ENCODE measurements at regions not wholly inside any gene's neighbourhood (a gene's known extent, or its start where the extent isn't known, plus 50 kb on each side); places are given as distances from the start of the nearest gene placed in this dataset.

DNA sequence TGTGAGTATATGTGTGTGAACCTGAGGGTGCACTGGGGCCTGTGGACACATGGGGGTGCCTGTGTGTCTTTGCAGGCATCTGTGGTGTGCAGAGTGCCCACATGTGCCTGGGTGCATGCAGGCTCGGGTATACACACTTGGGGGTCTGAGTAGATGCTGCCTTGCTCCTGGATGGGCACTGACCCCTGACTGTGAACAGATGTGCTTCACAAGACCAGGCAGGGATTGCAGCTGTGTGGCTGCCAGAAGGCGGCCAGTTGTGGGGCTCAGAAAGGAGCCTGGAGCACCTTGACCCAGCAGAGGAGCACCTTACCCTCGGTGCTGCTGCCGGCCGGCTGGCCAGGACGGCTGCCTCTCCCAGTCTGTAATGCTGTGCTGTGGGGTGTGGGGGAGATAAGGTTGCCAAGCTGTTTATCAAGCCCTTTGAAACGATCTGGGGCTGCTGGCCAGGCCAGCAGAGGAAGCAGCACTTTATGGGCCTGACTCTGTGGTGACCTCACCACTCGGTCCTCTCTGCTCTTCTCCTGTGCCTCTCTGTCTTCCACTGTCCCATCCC is 55.5 kb upstream of the MRPS22 start (continued):
- TF ChIP-seq ZBTB43 (CRISPR knock-in tag; IDR thresholded peaks at IDR 0.05) (no peak), ZNF263 (CRISPR knock-in tag; IDR thresholded peaks at IDR 0.05; ENCODE audit: borderline replicate concordance) (peak; percentile 98), MCM5 (IDR thresholded peaks at IDR 0.05; ENCODE audit: low read depth) (no peak), SMARCA5 (IDR thresholded peaks at IDR 0.05) (no peak), SMC3 (conservative IDR thresholded peaks at IDR 0.05; ENCODE audit: insufficient read depth, low read depth, low read length) (no peak), SIRT6 (IDR thresholded peaks at IDR 0.05; ENCODE audit: low read depth, low read length) (no peak), ZNF717 (CRISPR knock-in tag; IDR thresholded peaks at IDR 0.05) (no peak), PHB2 (IDR thresholded peaks at IDR 0.05; ENCODE audit: low read depth) (no peak), SIX5 (IDR thresholded peaks at IDR 0.05; ENCODE audit: borderline replicate concordance in 1 of 2, insufficient read depth in 1 of 2, low read depth in 1 of 2, low read length in 2 of 2) (no peak), MEIS2 (IDR thresholded peaks at IDR 0.05; ENCODE audit: partially characterized antibody) (peak; percentile 39), HNRNPUL1 (IDR thresholded peaks at IDR 0.05; ENCODE audit: low read length) (no peak), CCNT2 (IDR thresholded peaks at IDR 0.05; ENCODE audit: borderline replicate concordance, extremely low read depth, insufficient read length, low read depth, low read length) (peak; percentile 61), RUNX1 (IDR thresholded peaks at IDR 0.05; ENCODE audit: low read depth) (no peak), NFIX (CRISPR knock-in tag; IDR thresholded peaks at IDR 0.05; ENCODE audit: low read depth) (no peak), HCFC1 (IDR thresholded peaks at IDR 0.05; ENCODE audit: low read depth, low read length) (no peak), ZNF324 (CRISPR knock-in tag; IDR thresholded peaks at IDR 0.05) (no peak), RB1 (IDR thresholded peaks at IDR 0.05; ENCODE audit: low read depth) (no peak), ATF7 (IDR thresholded peaks at IDR 0.05) (peak; percentile 90)
- TF ChIP-seq, protein P1, sequence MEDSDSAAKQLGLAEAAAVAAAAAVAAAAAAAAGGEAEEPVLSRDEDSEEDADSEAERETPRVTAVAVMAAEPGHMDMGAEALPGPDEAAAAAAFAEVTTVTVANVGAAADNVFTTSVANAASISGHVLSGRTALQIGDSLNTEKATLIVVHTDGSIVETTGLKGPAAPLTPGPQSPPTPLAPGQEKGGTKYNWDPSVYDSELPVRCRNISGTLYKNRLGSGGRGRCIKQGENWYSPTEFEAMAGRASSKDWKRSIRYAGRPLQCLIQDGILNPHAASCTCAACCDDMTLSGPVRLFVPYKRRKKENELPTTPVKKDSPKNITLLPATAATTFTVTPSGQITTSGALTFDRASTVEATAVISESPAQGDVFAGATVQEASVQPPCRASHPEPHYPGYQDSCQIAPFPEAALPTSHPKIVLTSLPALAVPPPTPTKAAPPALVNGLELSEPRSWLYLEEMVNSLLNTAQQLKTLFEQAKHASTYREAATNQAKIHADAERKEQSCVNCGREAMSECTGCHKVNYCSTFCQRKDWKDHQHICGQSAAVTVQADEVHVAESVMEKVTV (CRISPR knock-in tag; IDR thresholded peaks at IDR 0.05), result no peak
- TF ChIP-seq, protein P2, sequence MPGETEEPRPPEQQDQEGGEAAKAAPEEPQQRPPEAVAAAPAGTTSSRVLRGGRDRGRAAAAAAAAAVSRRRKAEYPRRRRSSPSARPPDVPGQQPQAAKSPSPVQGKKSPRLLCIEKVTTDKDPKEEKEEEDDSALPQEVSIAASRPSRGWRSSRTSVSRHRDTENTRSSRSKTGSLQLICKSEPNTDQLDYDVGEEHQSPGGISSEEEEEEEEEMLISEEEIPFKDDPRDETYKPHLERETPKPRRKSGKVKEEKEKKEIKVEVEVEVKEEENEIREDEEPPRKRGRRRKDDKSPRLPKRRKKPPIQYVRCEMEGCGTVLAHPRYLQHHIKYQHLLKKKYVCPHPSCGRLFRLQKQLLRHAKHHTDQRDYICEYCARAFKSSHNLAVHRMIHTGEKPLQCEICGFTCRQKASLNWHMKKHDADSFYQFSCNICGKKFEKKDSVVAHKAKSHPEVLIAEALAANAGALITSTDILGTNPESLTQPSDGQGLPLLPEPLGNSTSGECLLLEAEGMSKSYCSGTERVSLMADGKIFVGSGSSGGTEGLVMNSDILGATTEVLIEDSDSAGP (CRISPR knock-in tag; IDR thresholded peaks at IDR 0.05), result no peak
- TF ChIP-seq, protein P3, sequence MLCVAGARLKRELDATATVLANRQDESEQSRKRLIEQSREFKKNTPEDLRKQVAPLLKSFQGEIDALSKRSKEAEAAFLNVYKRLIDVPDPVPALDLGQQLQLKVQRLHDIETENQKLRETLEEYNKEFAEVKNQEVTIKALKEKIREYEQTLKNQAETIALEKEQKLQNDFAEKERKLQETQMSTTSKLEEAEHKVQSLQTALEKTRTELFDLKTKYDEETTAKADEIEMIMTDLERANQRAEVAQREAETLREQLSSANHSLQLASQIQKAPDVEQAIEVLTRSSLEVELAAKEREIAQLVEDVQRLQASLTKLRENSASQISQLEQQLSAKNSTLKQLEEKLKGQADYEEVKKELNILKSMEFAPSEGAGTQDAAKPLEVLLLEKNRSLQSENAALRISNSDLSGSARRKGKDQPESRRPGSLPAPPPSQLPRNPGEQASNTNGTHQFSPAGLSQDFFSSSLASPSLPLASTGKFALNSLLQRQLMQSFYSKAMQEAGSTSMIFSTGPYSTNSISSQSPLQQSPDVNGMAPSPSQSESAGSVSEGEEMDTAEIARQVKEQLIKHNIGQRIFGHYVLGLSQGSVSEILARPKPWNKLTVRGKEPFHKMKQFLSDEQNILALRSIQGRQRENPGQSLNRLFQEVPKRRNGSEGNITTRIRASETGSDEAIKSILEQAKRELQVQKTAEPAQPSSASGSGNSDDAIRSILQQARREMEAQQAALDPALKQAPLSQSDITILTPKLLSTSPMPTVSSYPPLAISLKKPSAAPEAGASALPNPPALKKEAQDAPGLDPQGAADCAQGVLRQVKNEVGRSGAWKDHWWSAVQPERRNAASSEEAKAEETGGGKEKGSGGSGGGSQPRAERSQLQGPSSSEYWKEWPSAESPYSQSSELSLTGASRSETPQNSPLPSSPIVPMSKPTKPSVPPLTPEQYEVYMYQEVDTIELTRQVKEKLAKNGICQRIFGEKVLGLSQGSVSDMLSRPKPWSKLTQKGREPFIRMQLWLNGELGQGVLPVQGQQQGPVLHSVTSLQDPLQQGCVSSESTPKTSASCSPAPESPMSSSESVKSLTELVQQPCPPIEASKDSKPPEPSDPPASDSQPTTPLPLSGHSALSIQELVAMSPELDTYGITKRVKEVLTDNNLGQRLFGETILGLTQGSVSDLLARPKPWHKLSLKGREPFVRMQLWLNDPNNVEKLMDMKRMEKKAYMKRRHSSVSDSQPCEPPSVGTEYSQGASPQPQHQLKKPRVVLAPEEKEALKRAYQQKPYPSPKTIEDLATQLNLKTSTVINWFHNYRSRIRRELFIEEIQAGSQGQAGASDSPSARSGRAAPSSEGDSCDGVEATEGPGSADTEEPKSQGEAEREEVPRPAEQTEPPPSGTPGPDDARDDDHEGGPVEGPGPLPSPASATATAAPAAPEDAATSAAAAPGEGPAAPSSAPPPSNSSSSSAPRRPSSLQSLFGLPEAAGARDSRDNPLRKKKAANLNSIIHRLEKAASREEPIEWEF (CRISPR knock-in tag; IDR thresholded peaks at IDR 0.05), result no peak
